ENCODE measurements at regions not wholly inside any gene's neighbourhood (a gene's known extent, or its start where the extent isn't known, plus 50 kb on each side); places are given as distances from the start of the nearest gene placed in this dataset.
A peak's percentile ranks its signal among the peaks of the same experiment; 100 is the strongest.

GRCh38 chr2:138359532-138359931, 142.0 kb upstream of the SPOPL start:
- no peak for TF ChIP-seq CTCF (conservative IDR thresholded peaks at IDR 0.05)
- H3K4me2 ChIP-seq (ENCODE audit: insufficient read depth, insufficient read length, low read length) = no peak overlapping the region
- Mint-ChIP-seq H3K9me3 (no peaks in the 10 kb centered on the region), H3K36me3 (ENCODE audit: insufficient read depth in 1 of 3, low read depth in 3 of 3) (peaks cover 0 to 4% (median 0%) of the 10 kb centered on the region in 3 experiments; a peak in 1 of 7 replicates), H3K4me3 (no peak overlapping the region), H3K27me3 (ENCODE audit: low read depth) (no peaks in the 10 kb centered on the region), H3K27ac (peak overlapping the region in 2 of 3 experiments; percentile 4 to 17; a peak in 3 of 7 replicates), H3K4me1 (peaks cover 0 to 17% of the 10 kb centered on the region in 2 experiments)
- H3K56ac ChIP-seq (ENCODE audit: insufficient read length, low read depth, low read length) = no peak overlapping the region
- no peak overlapping the region for H4K91ac ChIP-seq (ENCODE audit: insufficient read length, low read depth, low read length)
- H4K8ac ChIP-seq (replicated peaks; ENCODE audit: insufficient read length, low read depth, low read length) = no peak overlapping the region
- H3K18ac ChIP-seq (ENCODE audit: insufficient read length, low read depth, low read length) = no peak overlapping the region
- no peak overlapping the region for H2BK20ac ChIP-seq (ENCODE audit: low read depth, low read length, poor library complexity, severe bottlenecking)
- no peak overlapping the region for H3K4ac ChIP-seq (ENCODE audit: low read depth, low read length)
- H3K79me2 ChIP-seq (ENCODE audit: insufficient read depth, low read length) = no peaks in the 10 kb centered on the region
- H3K79me1 ChIP-seq (ENCODE audit: insufficient read depth, low read depth, low read length, poor library complexity, severe bottlenecking) = no peaks in the 10 kb centered on the region
- no peak overlapping the region for H3K27ac ChIP-seq (ENCODE audit: insufficient read length, low read depth, low read length)
- no peaks in the 10 kb centered on the region for H4K20me1 ChIP-seq (ENCODE audit: control insufficient read depth, insufficient read depth, insufficient read length)
- no CpG with 5 or more reads among the region's 1 CpG for WGBS (ENCODE audit: extremely low coverage, insufficient read length, low lambda C conversion rate)
- H3K9me3 ChIP-seq (ENCODE audit: control insufficient read depth, low read depth, low read length) = no peaks in the 10 kb centered on the region
- H3K14ac ChIP-seq (ENCODE audit: insufficient read depth, low read length) = no peak overlapping the region
- no peaks in the 10 kb centered on the region for H3K27me3 ChIP-seq (ENCODE audit: insufficient read depth, low read length)
- no peak overlapping the region for H2AK5ac ChIP-seq (ENCODE audit: insufficient read length, low read length)
- no peak overlapping the region for H2BK12ac ChIP-seq (ENCODE audit: insufficient read length, low read depth, low read length)
- H3T11ph ChIP-seq (ENCODE audit: low read length) = no peak overlapping the region
- H2AFZ ChIP-seq (ENCODE audit: low read length) = no peak overlapping the region
- H2BK120ac ChIP-seq (ENCODE audit: low read depth, low read length, poor library complexity, severe bottlenecking) = no peak overlapping the region
- no peak overlapping the region for H4K5ac ChIP-seq (ENCODE audit: insufficient read length, low read depth, low read length)
- H2BK15ac ChIP-seq (ENCODE audit: low read depth, low read length) = no peak overlapping the region
- H3K9ac ChIP-seq (ENCODE audit: extremely low read depth, insufficient read length, low read length) = no peak overlapping the region
- DNase-seq = no peak
- H3K23ac ChIP-seq (ENCODE audit: insufficient read length, low read depth, low read length) = no peak overlapping the region
- H3K23me2 ChIP-seq (ENCODE audit: insufficient read length, low read depth, low read length, poor library complexity, severe bottlenecking) = no peaks in the 10 kb centered on the region
- no peak overlapping the region for H2BK5ac ChIP-seq (ENCODE audit: insufficient read length, low read length)
- no peaks in the 10 kb centered on the region; the same call in 1 of the 2 replicates for H3K4me1 ChIP-seq (ENCODE audit: insufficient read depth, low read length)

Measured in H9 (cell line).